IPS-18a (cell line): ENCODE measurements at regions not wholly inside any gene's neighbourhood (a gene's known extent, or its start where the extent isn't known, plus 50 kb on each side); places are given as distances from the start of the nearest gene placed in this dataset.

Source experiments
- H3K27ac ChIP-seq: one replicate; pipeline ENCODE4 v1.5.1; 2013; ENCODE audit warnings: low read length
- H3K27me3 ChIP-seq: one replicate; pipeline ENCODE4 v1.6.1; 2013; ENCODE audit warnings: mild to moderate bottlenecking, low read length; ENCODE audit not compliant: control insufficient read depth, insufficient read depth
- H3K36me3 ChIP-seq: one replicate; pipeline ENCODE4 v1.6.1; 2013; ENCODE audit warnings: low read depth, low read length; ENCODE audit not compliant: control insufficient read depth
- H3K4me1 ChIP-seq: one replicate; pipeline ENCODE4 v1.6.1; 2013; ENCODE audit warnings: low read depth, low read length; ENCODE audit not compliant: control insufficient read depth
- H3K4me3 ChIP-seq: one replicate; pipeline ENCODE4 v1.5.1; 2013; ENCODE audit warnings: low read length
- H3K9ac ChIP-seq: one replicate; pipeline ENCODE4 v1.6.1; 2013; ENCODE audit warnings: mild to moderate bottlenecking, low read length, moderate library complexity
- H3K9me3 ChIP-seq: one replicate; pipeline ENCODE4 v1.6.1; 2013; ENCODE audit warnings: low read depth, low read length; ENCODE audit not compliant: control insufficient read depth

- Histone ChIP-seq H3K9ac (no peak overlapping the region), H3K27ac (no peak overlapping the region), H3K4me1 (peaks cover 9% of the 10 kb centered on the region), H3K36me3 (no peaks in the 10 kb centered on the region), H3K4me3 (no peak overlapping the region), H3K9me3 (peaks cover 5% of the 10 kb centered on the region), H3K27me3 (no peaks in the 10 kb centered on the region)
Measured at GRCh38 chr5:176711883-176712282, 64.6 kb downstream of the TSPAN17 start.

- H3K4me3 ChIP-seq, result no peak overlapping the region
- H3K4me1 ChIP-seq, result peaks cover 9% of the 10 kb centered on the region
- H3K9ac ChIP-seq, result no peak overlapping the region
- peaks cover 5% of the 10 kb centered on the region for H3K9me3 ChIP-seq
- no peaks in the 10 kb centered on the region for H3K36me3 ChIP-seq
- H3K27me3 ChIP-seq, result no peaks in the 10 kb centered on the region
- no peak overlapping the region for H3K27ac ChIP-seq
Measured at GRCh38 chr5:176712546-176713304, 65.4 kb downstream of the TSPAN17 start.

GRCh38 chr5:176713409-176713808, 66.1 kb downstream of the TSPAN17 start:
- no peaks in the 10 kb centered on the region for H3K27me3 ChIP-seq
- H3K9me3 ChIP-seq, result peaks cover 5% of the 10 kb centered on the region
- H3K4me3 ChIP-seq, result no peak overlapping the region
- H3K9ac ChIP-seq, result no peak overlapping the region
- no peaks in the 10 kb centered on the region for H3K36me3 ChIP-seq
- peaks cover 9% of the 10 kb centered on the region for H3K4me1 ChIP-seq
- no peak overlapping the region for H3K27ac ChIP-seq

- Histone ChIP-seq H3K27me3 (no peaks in the 10 kb centered on the region), H3K9ac (no peak overlapping the region), H3K36me3 (no peaks in the 10 kb centered on the region), H3K27ac (no peak overlapping the region), H3K4me1 (peaks cover 9% of the 10 kb centered on the region), H3K4me3 (no peak overlapping the region), H3K9me3 (peaks cover 5% of the 10 kb centered on the region)
Measured at GRCh38 chr5:176714067-176714466, 66.8 kb downstream of the TSPAN17 start.

- no peaks in the 10 kb centered on the region for H3K36me3 ChIP-seq
- peaks cover 5% of the 10 kb centered on the region for H3K9me3 ChIP-seq
- H3K4me3 ChIP-seq, result no peak overlapping the region
- no peak overlapping the region for H3K9ac ChIP-seq
- no peaks in the 10 kb centered on the region for H3K27me3 ChIP-seq
- H3K27ac ChIP-seq, result no peak overlapping the region
- H3K4me1 ChIP-seq, result peaks cover 9% of the 10 kb centered on the region
Measured at GRCh38 chr5:176716320-176716719, 69.0 kb downstream of the TSPAN17 start.

GRCh38 chr5:176719113-176719739, 71.9 kb downstream of the TSPAN17 start:
- H3K9ac ChIP-seq, result no peak overlapping the region
- H3K27ac ChIP-seq, result no peak overlapping the region
- no peak overlapping the region for H3K4me3 ChIP-seq
- H3K36me3 ChIP-seq, result no peaks in the 10 kb centered on the region
- no peaks in the 10 kb centered on the region for H3K27me3 ChIP-seq
- H3K9me3 ChIP-seq, result no peaks in the 10 kb centered on the region
- H3K4me1 ChIP-seq, result no peaks in the 10 kb centered on the region

- Histone ChIP-seq H3K4me3 (no peak overlapping the region), H3K27me3 (peaks cover 7% of the 10 kb centered on the region), H3K27ac (no peak overlapping the region), H3K4me1 (peaks cover 15% of the 10 kb centered on the region), H3K9ac (no peak overlapping the region), H3K36me3 (no peaks in the 10 kb centered on the region), H3K9me3 (no peaks in the 10 kb centered on the region)
Measured at GRCh38 chr5:176721509-176721908, 74.2 kb downstream of the TSPAN17 start.

- no peak overlapping the region for H3K9ac ChIP-seq
- H3K27ac ChIP-seq, result no peak overlapping the region
- H3K4me3 ChIP-seq, result no peak overlapping the region
- H3K36me3 ChIP-seq, result no peaks in the 10 kb centered on the region
- H3K27me3 ChIP-seq, result peaks cover 8% of the 10 kb centered on the region
- H3K4me1 ChIP-seq, result peaks cover 15% of the 10 kb centered on the region
- H3K9me3 ChIP-seq, result no peaks in the 10 kb centered on the region
Measured at GRCh38 chr5:176722757-176723156, 75.5 kb downstream of the TSPAN17 start.

GRCh38 chr5:176723440-176723839, 76.2 kb downstream of the TSPAN17 start:
- H3K9me3 ChIP-seq, result no peaks in the 10 kb centered on the region
- peaks cover 8% of the 10 kb centered on the region for H3K27me3 ChIP-seq
- H3K27ac ChIP-seq, result no peak overlapping the region
- H3K9ac ChIP-seq, result no peak overlapping the region
- H3K4me1 ChIP-seq, result peaks cover 15% of the 10 kb centered on the region
- no peaks in the 10 kb centered on the region for H3K36me3 ChIP-seq
- no peak overlapping the region for H3K4me3 ChIP-seq

GRCh38 chr5:176724472-176724871, 77.2 kb downstream of the TSPAN17 start:
- Histone ChIP-seq H3K36me3 (no peaks in the 10 kb centered on the region), H3K4me3 (no peak overlapping the region), H3K27me3 (peaks cover 8% of the 10 kb centered on the region), H3K4me1 (peaks cover 15% of the 10 kb centered on the region), H3K9ac (no peak overlapping the region), H3K9me3 (no peaks in the 10 kb centered on the region), H3K27ac (no peak overlapping the region)

GRCh38 chr5:176725521-176726280, 78.4 kb downstream of the TSPAN17 start:
- peaks cover 8% of the 10 kb centered on the region for H3K27me3 ChIP-seq
- H3K4me1 ChIP-seq, result peaks cover 15% of the 10 kb centered on the region
- H3K27ac ChIP-seq, result no peak overlapping the region
- no peak overlapping the region for H3K9ac ChIP-seq
- H3K4me3 ChIP-seq, result no peak overlapping the region
- no peaks in the 10 kb centered on the region for H3K36me3 ChIP-seq
- no peaks in the 10 kb centered on the region for H3K9me3 ChIP-seq
